T-helper 2 cell treated with Interferon-gamma antibody and Interleukin-4, amounts not matched to agents 5 μg/mL and 100 μg/mL, for 36 hours (primary cell): ENCODE measurements at regions not wholly inside any gene's neighbourhood (a gene's known extent, or its start where the extent isn't known, plus 50 kb on each side); places are given as distances from the start of the nearest gene placed in this dataset.

ENCODE experiments used
- DNase-seq: peaks from one replicate; pipeline ENCODE4 v3.0.0; 2021; ENCODE audit warnings: low spot score
- H3K27ac Mint-ChIP-seq: one replicate; pipeline ENCODE4 v1.8.0; 2021; ENCODE audit warnings: mild to moderate bottlenecking, mixed read lengths
- H3K27me3 Mint-ChIP-seq: one replicate; pipeline ENCODE4 v1.8.0; 2021; ENCODE audit warnings: low read depth, mixed read lengths
- H3K36me3 Mint-ChIP-seq: one replicate; pipeline ENCODE4 v1.8.0; 2021; ENCODE audit warnings: low read depth, mixed read lengths
- H3K4me1 Mint-ChIP-seq: one replicate; pipeline ENCODE4 v1.8.0; 2021; ENCODE audit warnings: low read depth, mixed read lengths
- H3K4me3 Mint-ChIP-seq: one replicate; pipeline ENCODE4 v1.8.0; 2022; ENCODE audit warnings: mild to moderate bottlenecking, moderate library complexity, mixed read lengths
- H3K9me3 Mint-ChIP-seq: one replicate; pipeline ENCODE4 v1.8.0; 2021; ENCODE audit warnings: mixed read lengths

DNA sequence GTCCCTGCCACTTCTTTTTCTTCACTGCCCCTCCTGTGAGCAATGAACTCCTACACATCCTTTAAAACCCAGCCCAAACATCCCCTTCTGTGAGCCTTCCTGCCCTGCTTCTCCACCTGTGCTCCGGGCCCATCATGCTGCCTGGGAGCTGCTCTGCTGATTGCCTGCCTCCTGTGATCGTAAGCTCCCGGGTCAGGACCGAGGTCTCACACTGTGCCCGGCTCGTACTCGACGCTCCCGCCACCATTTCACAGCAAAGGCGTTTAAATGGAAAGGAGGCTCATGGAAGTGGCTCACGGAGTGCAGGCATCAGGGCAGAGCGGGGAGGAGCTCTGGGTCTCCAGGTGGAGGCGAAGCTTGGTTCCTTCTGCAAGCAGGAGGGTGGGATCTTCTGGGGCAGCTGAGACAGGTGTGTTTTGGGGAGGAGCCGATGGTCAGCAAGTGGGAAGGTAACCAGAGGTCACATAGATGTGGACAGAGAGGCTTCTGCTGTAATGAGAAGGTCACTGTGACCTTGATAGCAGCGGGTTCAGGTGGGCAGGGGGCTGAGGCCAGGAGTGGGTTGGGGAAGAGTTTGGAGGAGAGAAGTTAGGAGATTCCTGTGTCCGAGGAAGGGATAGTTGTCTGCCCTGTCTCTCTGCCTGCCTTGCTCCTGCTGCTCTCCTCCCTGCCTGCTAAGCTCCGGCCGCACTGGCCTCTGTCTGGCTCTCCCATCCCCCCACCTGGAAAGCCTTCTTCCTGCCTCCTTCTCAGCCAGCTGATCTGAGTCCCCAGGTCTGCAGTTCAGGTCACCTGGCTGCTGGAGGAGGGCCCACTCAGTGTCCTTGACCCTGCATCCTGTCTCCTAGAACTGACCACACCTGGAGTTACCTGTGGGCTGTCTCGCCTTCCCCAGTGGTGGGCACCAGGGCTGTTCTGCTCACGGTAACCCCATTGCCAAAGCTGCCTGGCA lies 52.7 kb upstream of the FRMD1 start:
- Mint-ChIP-seq H3K4me1 (no peaks in the 10 kb centered on the region), H3K27me3 (peaks cover 24% of the 10 kb centered on the region), H3K36me3 (no peaks in the 10 kb centered on the region), H3K9me3 (no peaks in the 10 kb centered on the region), H3K4me3 (no peak overlapping the region), H3K27ac (no peak overlapping the region)
- DNase-seq: no peak

DNA sequence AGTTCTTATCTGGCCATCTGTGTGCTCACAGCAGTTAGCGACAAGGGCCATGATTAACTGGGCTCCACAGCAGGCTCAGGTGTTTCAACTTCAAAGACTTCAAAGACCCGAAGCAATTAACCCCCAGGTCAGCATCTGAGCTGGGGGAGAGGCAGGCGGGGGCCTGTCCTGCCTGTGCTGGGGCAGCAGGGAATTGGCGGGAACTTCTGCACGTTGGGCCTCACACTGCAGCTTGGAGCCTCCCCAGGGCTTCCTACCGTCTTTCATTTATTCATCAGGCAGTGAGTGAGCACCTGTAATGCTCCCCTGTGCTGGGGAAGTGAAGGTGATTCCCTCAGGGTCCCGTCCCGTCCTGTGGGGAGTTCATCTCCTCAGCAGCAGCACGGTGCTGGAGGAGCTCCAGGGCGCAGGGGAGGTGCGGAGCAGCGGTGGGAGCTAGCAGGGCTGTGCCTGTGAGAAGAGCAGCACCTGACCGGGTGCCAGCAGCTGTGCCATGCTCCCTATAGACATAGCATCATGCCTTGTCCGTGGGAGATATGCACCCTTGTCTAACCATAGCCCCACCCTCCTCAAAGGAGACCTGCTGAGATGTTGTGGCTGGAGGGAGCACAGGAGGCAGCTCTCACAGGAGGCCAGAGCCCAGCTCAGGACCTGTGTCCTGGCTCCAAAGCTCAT lies 51.8 kb upstream of the FRMD1 start:
- Mint-ChIP-seq H3K27ac (no peak overlapping the region), H3K9me3 (no peaks in the 10 kb centered on the region), H3K27me3 (peaks cover 24% of the 10 kb centered on the region), H3K4me3 (no peak overlapping the region), H3K4me1 (no peaks in the 10 kb centered on the region), H3K36me3 (no peaks in the 10 kb centered on the region)
- no peak for DNase-seq

GRCh38 chr6:168130168-168130696 lies 51.2 kb upstream of the FRMD1 start:
- Mint-ChIP-seq H3K27me3 (peaks cover 24% of the 10 kb centered on the region), H3K9me3 (no peaks in the 10 kb centered on the region), H3K36me3 (no peaks in the 10 kb centered on the region), H3K27ac (no peak overlapping the region), H3K4me3 (no peak overlapping the region), H3K4me1 (no peaks in the 10 kb centered on the region)
- no peak for DNase-seq

- H3K9me3 Mint-ChIP-seq: no peaks in the 10 kb centered on the region
- H3K27ac Mint-ChIP-seq: no peak overlapping the region
- H3K36me3 Mint-ChIP-seq: no peaks in the 10 kb centered on the region
- no peaks in the 10 kb centered on the region for H3K4me1 Mint-ChIP-seq
- peaks cover 24% of the 10 kb centered on the region for H3K27me3 Mint-ChIP-seq
- no peak for DNase-seq
- H3K4me3 Mint-ChIP-seq: no peak overlapping the region
Observed at GRCh38 chr6:168129292-168130167, 50.5 kb upstream of the FRMD1 start.

DNA sequence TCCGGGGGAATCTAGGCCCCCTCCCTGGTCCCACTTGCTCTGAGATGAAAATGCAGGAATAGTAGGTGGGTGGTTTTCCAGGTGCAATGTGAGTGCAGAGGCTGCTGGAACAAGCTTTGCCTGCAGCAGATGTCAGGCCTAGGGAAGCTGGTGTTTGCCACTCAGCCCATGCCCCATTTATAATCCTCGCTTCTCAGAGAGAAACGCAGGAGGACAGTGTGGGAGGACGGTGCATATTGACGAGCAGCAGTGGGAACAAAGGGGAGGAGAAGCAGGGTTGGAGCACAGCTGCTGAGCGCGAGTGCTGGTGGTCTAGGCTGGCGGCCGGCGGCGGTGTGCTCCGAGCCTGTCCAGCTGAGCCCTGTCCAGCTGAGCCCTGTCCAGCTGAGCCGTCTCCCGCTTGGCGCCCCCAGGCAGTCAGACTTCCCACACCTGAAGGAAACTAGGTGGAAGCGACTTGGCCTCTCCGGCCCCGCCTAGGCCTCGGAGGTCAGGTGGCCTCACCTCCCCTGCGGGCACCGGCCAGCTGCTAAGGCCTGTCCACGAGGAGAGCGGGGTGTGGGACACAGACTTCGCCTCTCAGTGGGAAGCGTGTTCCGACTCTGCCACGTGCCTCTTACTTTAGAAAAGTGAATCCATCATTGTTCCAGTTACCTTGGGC lies 49.7 kb upstream of the FRMD1 start:
- Mint-ChIP-seq H3K4me3 (no peak overlapping the region), H3K27ac (no peak overlapping the region), H3K36me3 (no peaks in the 10 kb centered on the region), H3K27me3 (peaks cover 24% of the 10 kb centered on the region), H3K4me1 (no peaks in the 10 kb centered on the region), H3K9me3 (no peaks in the 10 kb centered on the region)
- DNase-seq: no peak
